ENCODE measurements at regions not wholly inside any gene's neighbourhood (a gene's known extent, or its start where the extent isn't known, plus 50 kb on each side); places are given as distances from the start of the nearest gene placed in this dataset.

GRCh38 chr13:40187324-40187795 lies 479.1 kb downstream of the FOXO1 start:
- TF ChIP-seq FOXP2 (optimal IDR thresholded peaks at IDR 0.05; ENCODE audit: borderline replicate concordance, extremely low read depth, extremely low read length, insufficient read depth) = no peak
- TF ChIP-seq SIN3A (IDR thresholded peaks at IDR 0.05; ENCODE audit: borderline replicate concordance, insufficient read depth, low read length) = no peak
- TF ChIP-seq TAF1 (IDR thresholded peaks at IDR 0.05; ENCODE audit: borderline replicate concordance, insufficient read depth, low read length) = no peak
- no peak for TF ChIP-seq POLR2AphosphoS5 (IDR thresholded peaks at IDR 0.05; ENCODE audit: low read depth, low read length)
- TF ChIP-seq REST (IDR thresholded peaks at IDR 0.05; ENCODE audit: insufficient read depth in 1 of 2, low read depth in 2 of 2, low read length in 2 of 2) = no peak

- TF ChIP-seq FOXP2 (optimal IDR thresholded peaks at IDR 0.05; ENCODE audit: borderline replicate concordance, extremely low read depth, extremely low read length, insufficient read depth) (no peak), REST (IDR thresholded peaks at IDR 0.05; ENCODE audit: insufficient read depth in 1 of 2, low read depth in 2 of 2, low read length in 2 of 2) (no peak), POLR2AphosphoS5 (IDR thresholded peaks at IDR 0.05; ENCODE audit: low read depth, low read length) (no peak), TAF1 (IDR thresholded peaks at IDR 0.05; ENCODE audit: borderline replicate concordance, insufficient read depth, low read length) (no peak), SIN3A (IDR thresholded peaks at IDR 0.05; ENCODE audit: borderline replicate concordance, insufficient read depth, low read length) (no peak)
Observed at GRCh38 chr13:40187841-40188591, 478.4 kb downstream of the FOXO1 start.

GRCh38 chr13:40189426-40189825 lies 477.0 kb downstream of the FOXO1 start:
- TF ChIP-seq SIN3A (IDR thresholded peaks at IDR 0.05; ENCODE audit: borderline replicate concordance, insufficient read depth, low read length) (no peak), REST (IDR thresholded peaks at IDR 0.05; ENCODE audit: insufficient read depth in 1 of 2, low read depth in 2 of 2, low read length in 2 of 2) (no peak), FOXP2 (optimal IDR thresholded peaks at IDR 0.05; ENCODE audit: borderline replicate concordance, extremely low read depth, extremely low read length, insufficient read depth) (no peak), TAF1 (IDR thresholded peaks at IDR 0.05; ENCODE audit: borderline replicate concordance, insufficient read depth, low read length) (no peak), POLR2AphosphoS5 (IDR thresholded peaks at IDR 0.05; ENCODE audit: low read depth, low read length) (no peak)

DNA sequence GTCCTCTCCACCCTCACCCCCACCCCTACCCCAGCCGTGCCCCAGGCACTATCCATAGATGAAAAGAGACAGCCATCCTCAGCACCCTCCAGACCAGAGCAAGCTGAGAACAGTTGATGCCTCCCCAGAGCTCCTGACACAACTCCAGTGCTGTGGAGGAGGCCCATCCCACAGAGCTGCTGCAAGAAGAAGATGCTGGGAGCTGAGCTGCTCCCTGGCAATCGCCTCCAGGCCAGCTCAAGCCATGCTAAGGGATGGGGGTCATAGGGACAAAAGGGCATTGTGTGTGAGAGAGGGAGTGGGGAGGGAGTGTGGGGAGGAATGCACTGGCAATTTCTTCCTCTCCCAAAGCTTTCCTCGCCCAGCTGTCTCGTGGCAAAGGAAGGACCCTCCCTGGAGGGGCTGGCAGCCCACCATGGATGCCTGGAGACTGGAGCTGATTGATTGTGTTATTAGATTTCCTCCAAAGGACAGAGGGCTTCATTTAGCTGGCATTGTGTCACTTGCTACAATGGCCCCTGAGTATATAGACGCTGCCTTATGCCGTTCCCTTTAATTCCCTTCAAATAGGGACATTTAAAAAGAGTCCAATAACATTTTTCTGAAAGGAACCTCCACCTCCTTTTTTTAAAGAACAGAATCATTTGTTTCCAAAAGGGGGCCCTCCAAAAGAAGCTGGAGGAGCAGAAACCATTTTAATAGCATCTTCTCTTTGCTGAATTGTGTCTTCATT lies 476.4 kb downstream of the FOXO1 start:
- no peak for TF ChIP-seq REST (IDR thresholded peaks at IDR 0.05; ENCODE audit: insufficient read depth in 1 of 2, low read depth in 2 of 2, low read length in 2 of 2)
- TF ChIP-seq FOXP2 (optimal IDR thresholded peaks at IDR 0.05; ENCODE audit: borderline replicate concordance, extremely low read depth, extremely low read length, insufficient read depth) = no peak
- TF ChIP-seq TAF1 (IDR thresholded peaks at IDR 0.05; ENCODE audit: borderline replicate concordance, insufficient read depth, low read length) = no peak
- no peak for TF ChIP-seq SIN3A (IDR thresholded peaks at IDR 0.05; ENCODE audit: borderline replicate concordance, insufficient read depth, low read length)
- TF ChIP-seq POLR2AphosphoS5 (IDR thresholded peaks at IDR 0.05; ENCODE audit: low read depth, low read length) = no peak

All from PFSK-1 (cell line).